HCT116 (cell line): ENCODE measurements at regions not wholly inside any gene's neighbourhood (a gene's known extent, or its start where the extent isn't known, plus 50 kb on each side); places are given as distances from the start of the nearest gene placed in this dataset.

ENCODE experiments used
- ATAC-seq: fragments of 200-7000 bp; cut with Tn5 transposase; 2 replicates; pipeline ENCODE4 v1.9.1; 2020; ENCODE audit warnings: mild to moderate bottlenecking, moderate library complexity
- BruUV-seq: library from RNA; stranded (reverse); fragments of 400-500 nt; replicated peaks from 2 replicates; lab custom pipeline; 2021; lab: Mats Ljungman, UMichigan
- CTCF ChIA-PET: fragments of 300-600 bp; sonication (Branson Sonifier 250); formaldehyde crosslinking; loops from one replicate; lab custom pipeline; 2021; ENCODE audit warnings: antibody characterized with exemption; lab: Charles Lee
- POLR2A ChIA-PET: fragments of 300-600, 350-600 bp; sonication (Branson Sonifier 250); formaldehyde crosslinking; loops from one replicate; lab custom pipeline; 2021; ENCODE audit warnings: antibody characterized with exemption; lab: Charles Lee
- RAD21 ChIA-PET, 2 experiments: fragments of 300-600 bp; sonication (Branson Sonifier 250); formaldehyde crosslinking; loops; one replicate each; lab custom pipeline; 2023; ENCODE audit warnings: low total read pairs in 2 of 2; ENCODE audit not compliant: uncharacterized antibody in 2 of 2, unreplicated experiment in 2 of 2, low non-redundant PET in 1 of 2; lab: Charles Lee
- DNase-seq: peaks from one replicate; pipeline ENCODE4 v3.0.0-alpha.2; 2010; ENCODE audit warnings: low read depth, low spot score
- H2AFZ ChIP-seq: fragments of 200-600 bp; shearing (Covaris generic), sonication (generic); 2 replicates; pipeline ENCODE4 v1.6.1; 2017; ENCODE audit warnings: low read depth, mixed run types, mixed read lengths, antibody characterized with exemption, low read length; ENCODE audit not compliant: poor library complexity, severe bottlenecking
- H3K27ac ChIP-seq: 2 replicates; pipeline ENCODE4 v1.5.1; 2012; ENCODE audit warnings: low read depth, low read length
- H3K27me3 ChIP-seq: fragments of 200-600 bp; sonication (generic); 2 replicates; pipeline ENCODE4 v1.6.1; 2016; ENCODE audit warnings: mixed run types, low read length, mixed read lengths; ENCODE audit not compliant: insufficient read depth
- H3K36me3 ChIP-seq, 2 experiments: fragments of 200-500 bp in 1 of 2; fragments of 200-600 bp in 1 of 2; sonication (Bioruptor generic) in 1 of 2; sonication (generic) in 1 of 2; 2 replicates each; pipeline versions ENCODE4 v1.5.1 to v1.6.1; 2014 to 2016; ENCODE audit warnings: low read length in 2 of 2, inconsistent platforms in 1 of 2, mixed read lengths in 1 of 2, mixed run types in 1 of 2; ENCODE audit not compliant: insufficient read depth in 2 of 2, control insufficient read depth in 1 of 2
- H3K4me1 ChIP-seq, 2 experiments: fragments of 200-600 bp in 1 of 2; sonication (generic) in 1 of 2; 2 replicates each; pipeline versions ENCODE4 v1.5.1 to v1.6.1; 2012 to 2017; ENCODE audit warnings: low read length in 2 of 2, inconsistent platforms in 1 of 2, mild to moderate bottlenecking in 1 of 2, mixed read lengths in 1 of 2, mixed run types in 1 of 2, moderate library complexity in 1 of 2; ENCODE audit not compliant: insufficient read depth in 2 of 2, control insufficient read depth in 1 of 2
- H3K4me2 ChIP-seq: fragments of 200-600 bp; sonication (generic); 2 replicates; pipeline ENCODE4 v1.6.1; 2017; ENCODE audit warnings: mixed run types, low read length, mixed read lengths
- H3K4me3 ChIP-seq, 2 experiments: fragments of 200-600 bp in 1 of 2; sonication (generic) in 1 of 2; replicated peaks in 1 of 2; 2 replicates each; pipeline ENCODE4 v1.5.1; 2011 to 2016; ENCODE audit warnings: low read length in 2 of 2, control low read depth in 1 of 2, low read depth in 1 of 2, mild to moderate bottlenecking in 1 of 2, mixed read lengths in 1 of 2, mixed run types in 1 of 2
- H3K79me2 ChIP-seq: fragments of 200-600 bp; sonication (generic); 2 replicates; pipeline ENCODE4 v1.6.1; 2017; ENCODE audit warnings: mild to moderate bottlenecking, mixed run types, low read length, moderate library complexity, mixed read lengths; ENCODE audit not compliant: insufficient read depth
- H3K9ac ChIP-seq: fragments of 200-600 bp; sonication (generic); 2 replicates; pipeline ENCODE4 v1.6.1; 2016; ENCODE audit warnings: low read length, mixed read lengths
- H3K9me2 ChIP-seq: fragments of 200-600 bp; sonication (generic), shearing (Covaris generic); 2 replicates; pipeline ENCODE4 v1.6.1; 2017; ENCODE audit warnings: mixed run types, mild to moderate bottlenecking, moderate library complexity; ENCODE audit not compliant: insufficient read depth
- H3K9me3 ChIP-seq, 2 experiments: fragments of 200-500 bp in 1 of 2; fragments of 200-600 bp in 1 of 2; sonication (Bioruptor generic) in 1 of 2; sonication (generic) in 1 of 2; 2 replicates each; pipeline ENCODE4 v1.6.1; 2014 to 2017; ENCODE audit warnings: low read length in 2 of 2, mixed read lengths in 2 of 2, inconsistent platforms in 1 of 2, low read depth in 1 of 2, mild to moderate bottlenecking in 1 of 2, mixed run types in 1 of 2, moderate library complexity in 1 of 2; ENCODE audit not compliant: control insufficient read depth in 1 of 2, insufficient read depth in 1 of 2
- H4K20me1 ChIP-seq: fragments of 200-600 bp; sonication (generic), shearing (Covaris generic); 2 replicates; pipeline ENCODE4 v1.6.1; 2017; ENCODE audit warnings: mixed run types, mild to moderate bottlenecking, moderate library complexity; ENCODE audit not compliant: insufficient read depth
- CBX3 ChIP-seq: IDR thresholded peaks from 2 replicates; pipeline ENCODE4 v1.6.1; 2012; ENCODE audit warnings: low read depth
- EGR1 ChIP-seq: IDR thresholded peaks from 2 replicates; pipeline ENCODE4 v1.6.1; 2012; ENCODE audit warnings: low read depth
- ELF1 ChIP-seq: IDR thresholded peaks from 2 replicates; pipeline ENCODE4 v1.6.1; 2012; ENCODE audit warnings: low read depth, borderline replicate concordance
- EZH2 ChIP-seq: fragments of 200-600 bp; sonication (generic); IDR thresholded peaks from 2 replicates; pipeline ENCODE4 v1.6.1; 2017; ENCODE audit warnings: antibody characterized with exemption, mixed run types
- EZH2phosphoT487 ChIP-seq: fragments of 200-600 bp; IDR thresholded peaks from 2 replicates; pipeline ENCODE4 v1.6.1; 2018; ENCODE audit warnings: antibody characterized with exemption, borderline replicate concordance
- FOSL1 ChIP-seq: IDR thresholded peaks from 2 replicates; pipeline ENCODE4 v1.6.1; 2012; ENCODE audit warnings: low read depth
- JUND ChIP-seq: IDR thresholded peaks from 2 replicates; pipeline ENCODE4 v1.6.1; 2012
- POLR2AphosphoS5 ChIP-seq: IDR thresholded peaks from 2 replicates; pipeline ENCODE4 v1.6.1; 2011; ENCODE audit warnings: mild to moderate bottlenecking, low read depth, low read length, moderate library complexity
- RAD21 ChIP-seq: IDR thresholded peaks from 2 replicates; pipeline ENCODE4 v1.6.1; 2012; ENCODE audit warnings: low read depth, mild to moderate bottlenecking
- SIN3A ChIP-seq: IDR thresholded peaks from 2 replicates; pipeline ENCODE4 v1.6.1; 2012; ENCODE audit warnings: low read depth
- SP1 ChIP-seq: IDR thresholded peaks from 2 replicates; pipeline ENCODE4 v1.6.1; 2012; ENCODE audit warnings: low read depth
- TCF7L2 ChIP-seq: IDR thresholded peaks from 2 replicates; pipeline ENCODE4 v1.7.0; 2011; ENCODE audit warnings: borderline replicate concordance, inconsistent platforms; ENCODE audit not compliant: insufficient read depth, insufficient read length; ENCODE audit errors: extremely low read depth
- ZBTB33 ChIP-seq: IDR thresholded peaks from 2 replicates; pipeline ENCODE4 v1.6.1; 2011; ENCODE audit warnings: mild to moderate bottlenecking, low read length, moderate library complexity; ENCODE audit not compliant: insufficient replicate concordance; ENCODE audit errors: extremely low read depth
- ZNF274 ChIP-seq: fragments of 200-500 bp; sonication (Bioruptor generic); IDR thresholded peaks from 2 replicates; pipeline ENCODE4 v1.6.1; 2014; ENCODE audit warnings: mild to moderate bottlenecking, low read depth, low read length, inconsistent platforms
- intact Hi-C: fragments of 100-400 bp; cut with micrococcal nuclease; formaldehyde crosslinking; loops from 2 replicates; pipeline ENCODE4 v1.10.0; 2022
- TF ChIP-seq, protein P1 (sequence below): IDR thresholded peaks from 2 replicates; pipeline ENCODE4 v1.6.1; 2012
- TF ChIP-seq, protein P2 (sequence below), 3 experiments: fragments of 200-600 bp in 1 of 3; sonication (generic) in 1 of 3; IDR thresholded peaks in 2 of 3; conservative IDR thresholded peaks in 1 of 3; 2 replicates each; pipeline ENCODE4 v1.5.1; 2012 to 2017; ENCODE audit warnings: low read depth in 2 of 3, low read length in 2 of 3, antibody characterized with exemption in 1 of 3, borderline replicate concordance in 1 of 3, control low read depth in 1 of 3, mild to moderate bottlenecking in 1 of 3, mixed read lengths in 1 of 3, mixed run types in 1 of 3, moderate library complexity in 1 of 3; ENCODE audit not compliant: insufficient read depth in 1 of 3
- TF ChIP-seq, protein P3 (sequence below): IDR thresholded peaks from 2 replicates; pipeline ENCODE4 v1.6.1; 2012; ENCODE audit warnings: low read depth

GRCh38 chr1:4108758-4109627 lies 208.9 kb upstream of the C1orf174 start:
- Histone ChIP-seq H4K20me1 (no peaks in the 10 kb centered on the region), H2AFZ (no peak overlapping the region), H3K9me2 (no peaks in the 10 kb centered on the region), H3K36me3 (no peaks in the 10 kb centered on the region), H3K27ac (no peak overlapping the region), H3K9me3 (no peaks in the 10 kb centered on the region), H3K4me1 (peaks cover 4 to 5% of the 10 kb centered on the region in 2 experiments; a peak in 2 of 4 replicates), H3K4me2 (no peak overlapping the region), H3K4me3 (no peak overlapping the region), H3K27me3 (peaks cover 27% of the 10 kb centered on the region), H3K9ac (no peak overlapping the region), H3K79me2 (no peaks in the 10 kb centered on the region)
- TF ChIP-seq ZBTB33 (no peak), SP1 (no peak), SIN3A (no peak), EZH2phosphoT487 (no peak), CBX3 (no peak), RAD21 (no peak), POLR2AphosphoS5 (no peak), FOSL1 (no peak), EGR1 (no peak), ELF1 (no peak), TCF7L2 (no peak), EZH2 (no peak), JUND (no peak), ZNF274 (no peak)
- TF ChIP-seq, protein P1, sequence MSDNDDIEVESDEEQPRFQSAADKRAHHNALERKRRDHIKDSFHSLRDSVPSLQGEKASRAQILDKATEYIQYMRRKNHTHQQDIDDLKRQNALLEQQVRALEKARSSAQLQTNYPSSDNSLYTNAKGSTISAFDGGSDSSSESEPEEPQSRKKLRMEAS: no peak
- TF ChIP-seq, protein P2, sequence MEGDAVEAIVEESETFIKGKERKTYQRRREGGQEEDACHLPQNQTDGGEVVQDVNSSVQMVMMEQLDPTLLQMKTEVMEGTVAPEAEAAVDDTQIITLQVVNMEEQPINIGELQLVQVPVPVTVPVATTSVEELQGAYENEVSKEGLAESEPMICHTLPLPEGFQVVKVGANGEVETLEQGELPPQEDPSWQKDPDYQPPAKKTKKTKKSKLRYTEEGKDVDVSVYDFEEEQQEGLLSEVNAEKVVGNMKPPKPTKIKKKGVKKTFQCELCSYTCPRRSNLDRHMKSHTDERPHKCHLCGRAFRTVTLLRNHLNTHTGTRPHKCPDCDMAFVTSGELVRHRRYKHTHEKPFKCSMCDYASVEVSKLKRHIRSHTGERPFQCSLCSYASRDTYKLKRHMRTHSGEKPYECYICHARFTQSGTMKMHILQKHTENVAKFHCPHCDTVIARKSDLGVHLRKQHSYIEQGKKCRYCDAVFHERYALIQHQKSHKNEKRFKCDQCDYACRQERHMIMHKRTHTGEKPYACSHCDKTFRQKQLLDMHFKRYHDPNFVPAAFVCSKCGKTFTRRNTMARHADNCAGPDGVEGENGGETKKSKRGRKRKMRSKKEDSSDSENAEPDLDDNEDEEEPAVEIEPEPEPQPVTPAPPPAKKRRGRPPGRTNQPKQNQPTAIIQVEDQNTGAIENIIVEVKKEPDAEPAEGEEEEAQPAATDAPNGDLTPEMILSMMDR (IDR thresholded peaks at IDR 0.05 in 2 of 3, conservative IDR thresholded peaks at IDR 0.05 in 1 of 3; ENCODE audit: borderline replicate concordance in 1 of 3, insufficient read depth in 1 of 3, low read depth in 2 of 3, low read length in 2 of 3): no peak
- TF ChIP-seq, protein P3, sequence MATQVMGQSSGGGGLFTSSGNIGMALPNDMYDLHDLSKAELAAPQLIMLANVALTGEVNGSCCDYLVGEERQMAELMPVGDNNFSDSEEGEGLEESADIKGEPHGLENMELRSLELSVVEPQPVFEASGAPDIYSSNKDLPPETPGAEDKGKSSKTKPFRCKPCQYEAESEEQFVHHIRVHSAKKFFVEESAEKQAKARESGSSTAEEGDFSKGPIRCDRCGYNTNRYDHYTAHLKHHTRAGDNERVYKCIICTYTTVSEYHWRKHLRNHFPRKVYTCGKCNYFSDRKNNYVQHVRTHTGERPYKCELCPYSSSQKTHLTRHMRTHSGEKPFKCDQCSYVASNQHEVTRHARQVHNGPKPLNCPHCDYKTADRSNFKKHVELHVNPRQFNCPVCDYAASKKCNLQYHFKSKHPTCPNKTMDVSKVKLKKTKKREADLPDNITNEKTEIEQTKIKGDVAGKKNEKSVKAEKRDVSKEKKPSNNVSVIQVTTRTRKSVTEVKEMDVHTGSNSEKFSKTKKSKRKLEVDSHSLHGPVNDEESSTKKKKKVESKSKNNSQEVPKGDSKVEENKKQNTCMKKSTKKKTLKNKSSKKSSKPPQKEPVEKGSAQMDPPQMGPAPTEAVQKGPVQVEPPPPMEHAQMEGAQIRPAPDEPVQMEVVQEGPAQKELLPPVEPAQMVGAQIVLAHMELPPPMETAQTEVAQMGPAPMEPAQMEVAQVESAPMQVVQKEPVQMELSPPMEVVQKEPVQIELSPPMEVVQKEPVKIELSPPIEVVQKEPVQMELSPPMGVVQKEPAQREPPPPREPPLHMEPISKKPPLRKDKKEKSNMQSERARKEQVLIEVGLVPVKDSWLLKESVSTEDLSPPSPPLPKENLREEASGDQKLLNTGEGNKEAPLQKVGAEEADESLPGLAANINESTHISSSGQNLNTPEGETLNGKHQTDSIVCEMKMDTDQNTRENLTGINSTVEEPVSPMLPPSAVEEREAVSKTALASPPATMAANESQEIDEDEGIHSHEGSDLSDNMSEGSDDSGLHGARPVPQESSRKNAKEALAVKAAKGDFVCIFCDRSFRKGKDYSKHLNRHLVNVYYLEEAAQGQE: no peak
- ChIA-PET RAD21 (no interaction called here), CTCF (no interaction called here), POLR2A (no interaction called here)
- no TSS peak for BruUV-seq
- no peak for DNase-seq
- ATAC-seq: 0 out of 2 replicates have a peak, but pooled peaks have one; percentile 20
- intact Hi-C loops: no loop called here
